GM12891 (cell line): ENCODE measurements at regions not wholly inside any gene's neighbourhood (a gene's known extent, or its start where the extent isn't known, plus 50 kb on each side); places are given as distances from the start of the nearest gene placed in this dataset.

Experiments
- DNase-seq: peaks from one replicate; pipeline ENCODE4 v3.0.0; 2011; ENCODE audit warnings: low spot score; ENCODE audit not compliant: insufficient read length
- FAIRE-seq: peaks from 2 replicates; lab custom pipeline; 2011; peaks lifted over from hg19 to GRCh38; lab: Jason Lieb, UNC
- PAX5 ChIP-seq: IDR thresholded peaks from 2 replicates; pipeline ENCODE4 v1.6.1; 2011; ENCODE audit warnings: low read length, moderate library complexity, mild to moderate bottlenecking; ENCODE audit not compliant: insufficient read depth, severe bottlenecking
- POLR2A ChIP-seq: IDR thresholded peaks from 2 replicates; pipeline ENCODE4 v1.6.1; 2011; ENCODE audit warnings: low read depth, low read length, control low read depth
- POLR2AphosphoS5 ChIP-seq: IDR thresholded peaks from 2 replicates; pipeline ENCODE4 v1.6.1; 2011; ENCODE audit warnings: low read depth, low read length, control low read depth
- POU2F2 ChIP-seq: IDR thresholded peaks from 2 replicates; pipeline ENCODE4 v1.6.1; 2011; ENCODE audit warnings: low read depth, mild to moderate bottlenecking, control low read depth, low read length, moderate library complexity
- SPI1 ChIP-seq: IDR thresholded peaks from 2 replicates; pipeline ENCODE4 v1.6.1; 2011; ENCODE audit warnings: low read depth, low read length, control low read depth
- TAF1 ChIP-seq: IDR thresholded peaks from 2 replicates; pipeline ENCODE4 v1.6.1; 2011; ENCODE audit warnings: low read depth, low read length, control low read depth

DNA sequence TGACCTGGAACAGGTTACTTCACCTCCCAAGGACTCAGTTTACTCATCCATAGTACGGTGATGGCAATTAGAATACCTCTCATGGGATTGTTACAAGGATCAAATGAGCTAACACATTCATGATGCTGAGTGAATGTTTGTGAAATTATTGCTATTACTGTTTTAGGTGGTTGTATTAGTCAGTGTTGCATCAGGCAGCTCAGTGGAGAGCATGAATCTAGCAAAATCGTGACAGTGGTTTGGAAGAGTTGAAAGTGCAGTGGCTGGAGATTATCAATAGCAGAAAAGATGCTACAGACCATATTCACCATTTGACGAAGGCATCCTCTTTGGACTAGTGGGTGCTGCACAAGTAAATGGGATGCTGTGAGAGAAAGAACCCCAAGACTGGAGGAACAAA lies 50.4 kb upstream of the CTNNBL1 start:
- TF ChIP-seq TAF1 (no peak), POLR2A (no peak), PAX5 (no peak), POLR2AphosphoS5 (no peak), POU2F2 (no peak), SPI1 (no peak)
- no peak for DNase-seq
- no peak for FAIRE-seq

DNA sequence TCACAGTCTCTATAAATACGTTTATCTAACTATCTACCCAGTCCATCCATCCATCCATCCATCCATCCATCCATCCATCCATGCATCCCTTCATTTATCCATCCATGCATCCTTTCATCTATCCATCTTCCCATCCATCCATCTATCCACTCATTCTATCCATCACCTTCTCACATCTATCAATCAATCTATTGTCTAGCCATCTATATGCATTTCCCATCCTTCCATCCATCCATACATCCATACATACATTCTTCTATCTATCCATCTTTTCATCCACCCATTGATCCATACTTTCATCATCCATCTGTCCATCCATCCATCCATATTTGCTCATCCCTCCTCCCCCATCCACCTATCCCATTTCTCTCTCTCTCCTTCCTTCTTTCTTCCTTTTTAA lies 51.6 kb upstream of the CTNNBL1 start:
- FAIRE-seq (no peak), DNase-seq (no peak)
- TF ChIP-seq TAF1 = no peak
- TF ChIP-seq POU2F2 = no peak
- TF ChIP-seq POLR2A = no peak
- no peak for TF ChIP-seq POLR2AphosphoS5
- no peak for TF ChIP-seq PAX5
- TF ChIP-seq SPI1 = no peak

DNA sequence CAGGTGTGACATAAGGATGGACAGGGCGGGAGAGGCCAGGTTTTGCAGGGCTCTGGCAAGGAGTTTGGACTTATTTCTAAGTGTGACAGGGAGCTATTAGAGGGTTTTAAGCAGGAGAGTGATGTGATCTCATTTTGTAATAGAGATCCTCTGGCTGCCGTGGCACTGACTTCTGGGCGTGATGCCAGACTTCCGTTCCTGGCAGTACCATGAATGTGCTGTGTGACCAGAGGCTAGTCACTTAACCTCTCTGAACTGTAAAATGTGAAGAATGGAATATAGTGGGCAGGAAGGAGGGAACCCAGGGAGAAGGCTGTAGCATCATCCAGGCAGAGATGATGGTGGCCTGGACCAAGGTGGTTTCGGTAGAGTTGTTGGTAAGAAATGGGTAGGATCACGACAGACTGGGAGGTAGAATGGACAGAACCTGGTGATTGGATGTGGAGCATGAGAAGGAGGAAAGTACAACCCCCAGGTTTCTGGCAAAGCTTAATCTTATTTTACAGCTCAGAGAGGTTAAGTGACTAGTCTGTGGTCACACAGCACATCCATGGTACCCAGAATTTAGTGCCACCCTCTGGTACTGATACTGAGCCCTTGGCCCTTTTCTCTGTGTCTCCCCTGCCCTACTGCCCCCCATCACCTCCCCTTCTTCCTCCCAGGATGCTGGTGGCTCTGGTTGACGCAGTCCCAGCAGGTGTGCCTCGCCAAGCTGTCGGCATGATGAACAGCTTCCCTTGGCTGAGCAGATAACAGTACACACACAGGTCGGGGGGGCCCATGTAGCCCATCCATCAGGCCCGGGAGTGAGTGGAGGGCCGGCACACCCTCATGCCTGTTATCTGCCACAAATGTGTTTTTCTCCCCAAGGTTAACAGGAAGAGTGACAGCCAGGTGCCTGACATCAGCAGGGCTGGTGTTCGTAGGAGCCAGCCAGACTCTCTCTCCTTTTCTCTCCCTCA lies 52.9 kb upstream of the CTNNBL1 start:
- no peak for FAIRE-seq
- DNase-seq = no peak
- no peak for TF ChIP-seq POU2F2
- no peak for TF ChIP-seq POLR2AphosphoS5
- TF ChIP-seq PAX5 = no peak
- no peak for TF ChIP-seq SPI1
- TF ChIP-seq POLR2A = no peak
- no peak for TF ChIP-seq TAF1

DNA sequence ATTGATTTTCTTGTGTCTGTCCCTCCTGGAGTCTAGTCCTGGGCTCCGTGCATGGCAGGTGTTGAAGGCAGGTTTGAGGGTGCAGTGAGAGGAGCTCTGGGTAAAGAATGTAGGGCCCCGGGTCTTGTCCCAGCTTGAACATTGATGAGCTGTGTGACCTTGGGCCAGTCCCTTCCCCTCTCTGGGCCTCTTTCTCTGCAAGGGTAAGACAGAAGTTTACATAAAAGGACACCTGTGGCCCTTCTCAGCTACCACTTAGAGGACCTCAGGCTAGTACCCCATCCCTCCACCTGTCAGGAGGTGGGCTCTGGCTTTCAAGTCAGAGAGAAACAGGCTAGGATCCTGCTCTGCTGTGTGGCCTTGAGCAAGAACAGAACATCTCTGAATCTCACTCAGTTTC lies 55.3 kb upstream of the CTNNBL1 start:
- TF ChIP-seq POLR2AphosphoS5 (no peak), SPI1 (no peak), PAX5 (no peak), POLR2A (no peak), POU2F2 (no peak), TAF1 (no peak)
- FAIRE-seq (no peak), DNase-seq (no peak)

DNA sequence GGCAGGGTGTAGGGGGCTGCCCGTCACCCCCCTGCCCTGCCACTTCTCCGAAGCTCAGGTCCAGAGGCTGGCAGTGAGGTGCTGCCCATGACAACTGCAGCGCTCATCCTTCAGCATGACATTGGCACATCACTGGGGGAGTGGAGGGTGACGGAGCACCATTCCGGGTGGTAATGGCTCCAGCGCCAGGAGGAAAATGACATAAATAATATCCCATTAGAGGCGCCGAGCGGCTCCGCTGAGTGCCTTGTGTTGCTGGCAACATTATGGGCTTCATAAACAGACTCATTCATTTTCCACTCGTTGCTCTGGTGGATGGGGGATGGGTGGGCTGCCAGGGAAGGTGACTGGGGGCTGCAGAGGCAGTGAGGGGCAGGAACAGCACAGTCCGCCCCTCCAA lies 56.9 kb upstream of the CTNNBL1 start:
- no peak for DNase-seq
- no peak for FAIRE-seq
- TF ChIP-seq POU2F2 (no peak), SPI1 (no peak), POLR2AphosphoS5 (no peak), POLR2A (no peak), TAF1 (no peak), PAX5 (no peak)

DNA sequence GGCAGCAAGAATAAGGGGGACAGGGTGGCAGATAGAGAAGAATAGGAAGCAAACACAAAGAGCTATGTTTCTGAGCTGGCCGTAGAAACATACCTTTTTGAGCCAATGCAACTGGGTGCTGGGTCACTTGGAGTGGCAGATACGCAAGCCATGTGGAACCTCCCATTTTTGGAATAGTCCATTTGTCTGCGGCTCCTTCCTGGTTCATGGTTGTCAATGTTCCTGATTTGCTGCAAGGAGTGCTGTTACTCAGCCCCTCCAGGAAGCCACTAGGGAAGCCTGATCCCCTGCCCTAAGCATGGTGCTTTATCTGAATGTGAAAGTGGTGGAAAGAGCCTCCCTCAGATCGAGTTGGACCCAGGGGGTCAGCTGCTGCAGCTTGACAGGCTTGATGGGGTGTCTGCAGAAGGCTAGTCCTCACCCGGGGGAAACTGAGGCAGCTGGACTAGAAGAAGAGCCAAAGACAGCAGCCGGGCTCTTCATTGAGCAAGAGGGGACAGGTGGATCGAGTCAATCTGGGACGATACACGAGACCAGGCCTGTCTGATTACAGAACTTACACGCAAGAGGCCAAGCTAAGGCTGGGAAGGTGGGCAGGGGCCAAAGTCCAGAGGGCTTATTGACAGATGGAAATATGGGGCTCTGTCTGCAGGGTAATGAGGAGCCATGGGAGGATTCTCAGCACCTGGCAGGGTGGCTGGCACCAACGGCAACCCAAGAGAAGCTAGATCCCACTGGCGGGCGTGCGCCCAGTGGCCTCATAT lies 57.4 kb upstream of the CTNNBL1 start:
- DNase-seq (no peak), FAIRE-seq (no peak)
- no peak for TF ChIP-seq PAX5
- no peak for TF ChIP-seq POU2F2
- TF ChIP-seq POLR2AphosphoS5 = no peak
- TF ChIP-seq POLR2A = no peak
- TF ChIP-seq SPI1 = no peak
- TF ChIP-seq TAF1 = no peak

DNA sequence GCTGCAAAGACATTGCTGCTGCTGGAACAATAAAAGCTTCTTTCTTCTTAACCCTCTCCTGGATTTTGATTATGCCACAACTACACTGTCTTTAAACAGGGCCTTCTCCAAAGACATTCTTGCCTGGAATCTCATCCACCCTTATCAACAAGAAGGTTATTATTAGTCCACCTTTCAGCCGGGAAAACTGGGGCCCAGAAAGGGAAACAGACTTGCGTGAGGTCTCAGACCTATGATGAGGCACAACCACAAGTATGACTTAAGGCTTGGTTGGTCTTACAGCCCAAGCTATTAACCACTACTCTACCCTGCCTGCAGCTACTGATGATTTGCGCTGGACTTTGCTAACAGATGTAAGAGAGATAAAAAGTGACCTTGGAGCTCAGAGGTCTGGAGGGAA lies 62.8 kb upstream of the CTNNBL1 start:
- DNase-seq (no peak), FAIRE-seq (no peak)
- TF ChIP-seq POLR2A (no peak), TAF1 (no peak), PAX5 (no peak), POU2F2 (no peak), POLR2AphosphoS5 (no peak), SPI1 (no peak)

DNA sequence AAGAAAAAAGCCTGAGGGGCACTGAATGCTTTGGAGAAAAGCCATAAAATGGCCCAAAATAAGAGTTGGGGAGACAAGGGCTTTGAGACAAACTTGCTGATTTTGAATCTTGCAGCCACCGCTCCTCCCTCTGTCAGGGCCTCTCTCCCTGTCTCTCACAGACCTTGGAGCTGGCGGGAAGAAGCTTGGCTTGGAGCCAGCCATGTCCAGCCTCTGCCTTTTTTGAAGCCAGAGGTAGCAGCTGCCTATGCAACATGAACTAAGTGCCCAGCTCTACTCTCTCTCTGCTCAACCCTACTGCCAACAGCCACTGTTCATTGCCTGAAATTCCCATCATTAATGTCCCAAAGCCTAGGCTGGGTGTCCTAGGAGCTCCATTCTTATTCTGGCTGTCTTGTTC lies 63.7 kb upstream of the CTNNBL1 start:
- TF ChIP-seq POU2F2 = no peak
- TF ChIP-seq POLR2AphosphoS5 = no peak
- no peak for TF ChIP-seq PAX5
- TF ChIP-seq TAF1 = no peak
- TF ChIP-seq POLR2A = no peak
- TF ChIP-seq SPI1 = no peak
- DNase-seq = no peak
- FAIRE-seq = no peak

DNA sequence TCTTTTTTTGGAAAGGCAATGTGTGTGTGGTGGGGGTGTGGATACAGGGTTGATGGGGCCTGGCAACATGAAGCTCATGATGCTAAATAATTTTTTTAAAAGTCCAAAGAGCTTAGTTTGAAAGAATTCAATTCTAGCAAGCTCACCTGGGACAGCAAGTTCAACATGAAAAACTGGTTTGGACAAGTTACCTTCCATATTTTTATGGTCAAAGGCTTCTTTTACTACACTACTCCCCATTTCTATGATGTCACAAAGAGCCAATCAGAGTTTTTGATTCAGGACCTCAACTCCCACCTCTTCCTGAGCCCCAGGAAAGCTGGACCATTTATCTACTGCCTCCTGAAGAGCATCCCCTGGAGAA lies 66.1 kb upstream of the CTNNBL1 start:
- FAIRE-seq (no peak), DNase-seq (no peak)
- TF ChIP-seq POU2F2 (no peak), SPI1 (no peak), POLR2A (no peak), PAX5 (no peak), POLR2AphosphoS5 (no peak), TAF1 (no peak)
